B cell (primary cell): ENCODE measurements at regions not wholly inside any gene's neighbourhood (a gene's known extent, or its start where the extent isn't known, plus 50 kb on each side); places are given as distances from the start of the nearest gene placed in this dataset.

ENCODE experiments used
- ATAC-seq: fragments of 200-7000 bp; cut with Tn5 transposase; one replicate; pipeline ENCODE4 v1.10.0; 2021; ENCODE audit warnings: low read depth, mild to moderate bottlenecking, moderate number of reproducible peaks, moderate library complexity
- CTCF ChIA-PET: fragments of 350-600 bp; sonication (Branson Sonifier 250); formaldehyde crosslinking; loops from one replicate; lab custom pipeline; 2021; ENCODE audit warnings: antibody characterized with exemption, inconsistent platforms; lab: Charles Lee
- POLR2A ChIA-PET: fragments of 350-600 bp; sonication (Branson Sonifier 250); formaldehyde crosslinking; loops from one replicate; lab custom pipeline; 2021; ENCODE audit warnings: antibody characterized with exemption; lab: Charles Lee
- DNase-seq: peaks from one replicate; pipeline ENCODE4 v3.0.0; 2013
- H2AFZ ChIP-seq: 2 replicates; pipeline ENCODE4 v1.6.1; 2012; ENCODE audit warnings: mild to moderate bottlenecking, low read depth, low read length; ENCODE audit not compliant: insufficient read depth, poor library complexity, severe bottlenecking
- H3K27ac ChIP-seq, 2 donors: 1 replicate in 1 of 2; 2 replicates in 1 of 2; pipeline ENCODE4 v1.5.1; 2012 to 2013; ENCODE audit warnings: low read length in 2 of 2, mild to moderate bottlenecking in 2 of 2, moderate library complexity in 1 of 2
- H3K27me3 ChIP-seq, 4 experiments: fragments of 200-600 bp in 1 of 4; sonication (generic) in 1 of 4; replicated peaks in 1 of 4; 1 replicate in 2 of 4; 2 replicates in 2 of 4; pipeline versions ENCODE4 v1.6.1 to v1.7.0; 2013 to 2016; ENCODE audit warnings: low read length in 3 of 4, mild to moderate bottlenecking in 2 of 4, mixed read lengths in 1 of 4, moderate library complexity in 1 of 4; ENCODE audit not compliant: insufficient read depth in 4 of 4, control insufficient read depth in 3 of 4; ENCODE audit errors: control extremely low read depth in 1 of 4
- H3K36me3 ChIP-seq, 2 experiments: replicated peaks in 1 of 2; 1 replicate in 1 of 2; 2 replicates in 1 of 2; pipeline versions ENCODE4 v1.6.1 to v1.7.1; 2013; ENCODE audit warnings: low read length in 1 of 2; ENCODE audit not compliant: insufficient read depth in 2 of 2, control insufficient read depth in 1 of 2; ENCODE audit errors: control extremely low read depth in 1 of 2, extremely low read depth in 1 of 2
- H3K4me1 ChIP-seq, 2 donors: fragments of 200-600 bp in 1 of 2; sonication (generic) in 1 of 2; 1 replicate in 1 of 2; 2 replicates in 1 of 2; pipeline versions ENCODE4 v1.5.1 to v1.6.1; 2013 to 2017; ENCODE audit warnings: low read length in 2 of 2; ENCODE audit not compliant: control insufficient read depth in 2 of 2, insufficient read depth in 2 of 2
- H3K4me2 ChIP-seq: replicated peaks from 2 replicates; pipeline ENCODE3; 2012; ENCODE audit warnings: mild to moderate bottlenecking, low read depth, low read length; ENCODE audit not compliant: poor library complexity, severe bottlenecking
- H3K4me3 ChIP-seq, 5 experiments: fragments of 200-600 bp in 1 of 5; sonication (generic) in 1 of 5; 1 replicate in 3 of 5; 2 replicates in 2 of 5; pipeline versions ENCODE4 v1.5.1 to v1.7.0; 2011 to 2016; ENCODE audit warnings: low read length in 4 of 5, mild to moderate bottlenecking in 4 of 5, low read depth in 2 of 5, control low read depth in 1 of 5, moderate library complexity in 1 of 5; ENCODE audit not compliant: insufficient read depth in 1 of 5; ENCODE audit errors: control extremely low read depth in 1 of 5, extremely low read depth in 1 of 5
- H3K79me2 ChIP-seq: fragments of 200-600 bp; sonication (generic); one replicate; pipeline ENCODE4 v1.6.0; 2016; ENCODE audit warnings: low read length; ENCODE audit not compliant: control insufficient read depth, insufficient read depth
- H3K9ac ChIP-seq: fragments of 200-600 bp; sonication (generic); 2 replicates; pipeline ENCODE4 v1.6.1; 2017; ENCODE audit warnings: mild to moderate bottlenecking, low read length, moderate library complexity
- H3K9me3 ChIP-seq, 3 donors: one replicate each; pipeline versions ENCODE4 v1.6.1 to v1.7.1; 2013; ENCODE audit warnings: low read length in 2 of 3; ENCODE audit not compliant: control insufficient read depth in 2 of 3, insufficient read depth in 1 of 3; ENCODE audit errors: control extremely low read depth in 1 of 3
- H4K20me1 ChIP-seq: 2 replicates; pipeline ENCODE4 v1.6.0; 2012; ENCODE audit warnings: mild to moderate bottlenecking, low read length; ENCODE audit not compliant: insufficient read depth, control insufficient read depth, poor library complexity, severe bottlenecking
- H3K27ac Mint-ChIP-seq: one replicate; pipeline ENCODE4 v1.8.0; 2021; ENCODE audit warnings: mixed read lengths
- H3K27me3 Mint-ChIP-seq: one replicate; pipeline ENCODE4 v1.8.0; 2021; ENCODE audit warnings: mixed read lengths
- H3K4me1 Mint-ChIP-seq: one replicate; pipeline ENCODE4 v1.8.0; 2021; ENCODE audit warnings: mixed read lengths
- H3K4me3 Mint-ChIP-seq: one replicate; pipeline ENCODE4 v1.8.0; 2021; ENCODE audit warnings: mixed read lengths
- H3K9me3 Mint-ChIP-seq: one replicate; pipeline ENCODE4 v1.8.0; 2022; ENCODE audit warnings: mixed read lengths; ENCODE audit not compliant: insufficient read depth
- EZH2 ChIP-seq: IDR thresholded peaks from 2 replicates; pipeline ENCODE4 v1.6.1; 2012; ENCODE audit warnings: borderline replicate concordance, low read depth, mild to moderate bottlenecking, moderate library complexity, low read length; ENCODE audit not compliant: insufficient read depth, poor library complexity, severe bottlenecking
- WGBS: methylation state at CpG from one replicate; pipeline ENCODE4 v1.1.5; 2013; ENCODE audit warnings: missing lambda C conversion rate; ENCODE audit not compliant: insufficient coverage; 5-methylcytosine and 5-hydroxymethylcytosine counted together
- intact Hi-C: fragments of 100-400 bp; cut with micrococcal nuclease; formaldehyde crosslinking; loops from one replicate; pipeline ENCODE4 v1.10.0; 2022
- TF ChIP-seq, protein P1 (sequence below): fragments of 200-600 bp; IDR thresholded peaks from one replicate; pipeline ENCODE4 v1.8.0; 2022; ENCODE audit warnings: antibody characterized with exemption, mild to moderate bottlenecking

DNA sequence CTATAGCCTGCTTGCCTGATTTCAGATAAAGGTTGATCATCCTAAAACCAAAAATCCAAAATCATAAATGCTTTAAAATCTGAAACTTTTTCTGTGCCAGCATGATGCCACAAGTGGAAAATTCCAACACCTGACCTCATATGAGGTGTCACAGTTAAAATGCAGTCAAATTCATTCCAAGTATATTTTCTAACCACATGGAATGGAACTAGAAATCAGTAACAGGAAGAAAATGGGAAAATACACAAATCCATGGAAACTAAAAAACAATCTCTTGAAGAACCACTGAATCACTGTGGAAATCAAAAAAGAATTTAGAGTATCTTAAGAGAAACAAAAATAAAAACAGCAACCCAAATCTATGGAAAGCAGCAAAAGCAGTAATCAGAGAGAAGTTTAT, 297.5 kb upstream of the COX7C start:
- Histone ChIP-seq H2AFZ (no peak overlapping the region), H3K9ac (no peak overlapping the region), H3K9me3 (no peaks in the 10 kb centered on the region), H3K79me2 (no peaks in the 10 kb centered on the region), H4K20me1 (no peaks in the 10 kb centered on the region), H3K36me3 (no peaks in the 10 kb centered on the region), H3K4me3 (no peak overlapping the region), H3K27me3 (no peaks in the 10 kb centered on the region), H3K4me2 (no peak overlapping the region), H3K4me1 (no peaks in the 10 kb centered on the region), H3K27ac (no peak overlapping the region)
- intact Hi-C loops: no loop called here
- no peaks in the 10 kb centered on the region for H3K4me1 Mint-ChIP-seq
- ChIA-PET CTCF (no interaction called here), POLR2A (no interaction called here)
- H3K9me3 Mint-ChIP-seq: no peaks in the 10 kb centered on the region
- no peak for DNase-seq
- no peak for ATAC-seq
- TF ChIP-seq, protein P1, sequence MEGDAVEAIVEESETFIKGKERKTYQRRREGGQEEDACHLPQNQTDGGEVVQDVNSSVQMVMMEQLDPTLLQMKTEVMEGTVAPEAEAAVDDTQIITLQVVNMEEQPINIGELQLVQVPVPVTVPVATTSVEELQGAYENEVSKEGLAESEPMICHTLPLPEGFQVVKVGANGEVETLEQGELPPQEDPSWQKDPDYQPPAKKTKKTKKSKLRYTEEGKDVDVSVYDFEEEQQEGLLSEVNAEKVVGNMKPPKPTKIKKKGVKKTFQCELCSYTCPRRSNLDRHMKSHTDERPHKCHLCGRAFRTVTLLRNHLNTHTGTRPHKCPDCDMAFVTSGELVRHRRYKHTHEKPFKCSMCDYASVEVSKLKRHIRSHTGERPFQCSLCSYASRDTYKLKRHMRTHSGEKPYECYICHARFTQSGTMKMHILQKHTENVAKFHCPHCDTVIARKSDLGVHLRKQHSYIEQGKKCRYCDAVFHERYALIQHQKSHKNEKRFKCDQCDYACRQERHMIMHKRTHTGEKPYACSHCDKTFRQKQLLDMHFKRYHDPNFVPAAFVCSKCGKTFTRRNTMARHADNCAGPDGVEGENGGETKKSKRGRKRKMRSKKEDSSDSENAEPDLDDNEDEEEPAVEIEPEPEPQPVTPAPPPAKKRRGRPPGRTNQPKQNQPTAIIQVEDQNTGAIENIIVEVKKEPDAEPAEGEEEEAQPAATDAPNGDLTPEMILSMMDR: no peak
- no peak for TF ChIP-seq EZH2
- H3K4me3 Mint-ChIP-seq: no peak overlapping the region
- H3K27me3 Mint-ChIP-seq: no peaks in the 10 kb centered on the region
- H3K27ac Mint-ChIP-seq: no peak overlapping the region

DNA sequence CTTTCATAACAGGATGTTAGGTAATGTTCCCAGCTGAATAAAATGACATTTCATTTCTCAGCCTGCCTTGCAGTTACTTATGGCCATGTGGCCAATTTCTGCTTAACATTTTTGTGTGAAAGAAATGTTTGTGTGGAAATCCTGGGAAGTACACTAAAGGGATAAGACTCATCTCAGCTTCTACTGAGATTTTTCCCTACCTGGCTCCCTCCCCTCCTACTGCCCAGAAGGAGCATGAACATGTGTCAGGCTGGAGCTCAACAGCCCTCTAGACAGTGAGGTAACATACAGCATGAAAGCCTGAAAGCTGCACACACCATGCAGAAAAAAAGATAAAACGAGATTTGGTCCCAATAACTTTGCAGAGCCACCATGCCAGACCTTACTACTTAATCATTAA, 288.4 kb upstream of the COX7C start:
- intact Hi-C loops: no loop called here
- DNase-seq (no peak), ATAC-seq (no peak)
- H3K27me3 Mint-ChIP-seq: no peaks in the 10 kb centered on the region
- TF ChIP-seq EZH2: no peak
- TF ChIP-seq, protein P1: no peak
- H3K79me2 ChIP-seq: no peaks in the 10 kb centered on the region
- H3K36me3 ChIP-seq: no peaks in the 10 kb centered on the region
- H2AFZ ChIP-seq: no peak overlapping the region
- no peaks in the 10 kb centered on the region for H3K27me3 ChIP-seq
- H3K4me2 ChIP-seq: no peak overlapping the region
- no peaks in the 10 kb centered on the region for H3K9me3 ChIP-seq
- no peak overlapping the region for H3K4me3 Mint-ChIP-seq
- no CpG with 5 or more reads among the region's 1 CpG for WGBS
- H3K9ac ChIP-seq: no peak overlapping the region
- H4K20me1 ChIP-seq: no peaks in the 10 kb centered on the region
- H3K27ac Mint-ChIP-seq: no peak overlapping the region
- no peaks in the 10 kb centered on the region for H3K9me3 Mint-ChIP-seq
- H3K4me3 ChIP-seq: no peak overlapping the region
- no peaks in the 10 kb centered on the region for H3K4me1 Mint-ChIP-seq
- no peak overlapping the region for H3K27ac ChIP-seq
- no peaks in the 10 kb centered on the region for H3K4me1 ChIP-seq
- POLR2A ChIA-PET: no interaction called here
- CTCF ChIA-PET: no interaction called here
